ENCODE measurements at regions not wholly inside any gene's neighbourhood (a gene's known extent, or its start where the extent isn't known, plus 50 kb on each side); places are given as distances from the start of the nearest gene placed in this dataset.

DNA sequence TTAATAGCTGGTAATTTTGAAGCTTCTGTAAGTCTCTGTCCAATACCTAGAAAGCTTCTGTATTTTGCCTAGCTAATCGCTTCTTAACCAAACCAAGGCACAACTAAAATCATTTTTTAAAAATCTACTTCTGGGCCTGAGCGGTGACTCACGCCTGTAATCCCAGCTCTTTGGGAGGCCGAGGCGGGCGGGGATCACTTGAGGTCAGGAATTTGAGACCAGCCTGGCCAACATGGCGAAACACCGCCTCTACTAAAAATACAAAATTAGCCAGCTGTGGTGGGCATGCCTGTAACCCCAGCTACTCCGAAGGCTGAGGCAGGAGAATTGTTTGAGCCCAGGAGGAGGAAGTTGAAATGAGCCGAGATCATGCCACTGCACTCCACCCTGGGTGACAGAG lies 148.6 kb upstream of the FIGN start:
- TF ChIP-seq POLR2A (IDR thresholded peaks at IDR 0.05): no peak
- TF ChIP-seq, protein P1, sequence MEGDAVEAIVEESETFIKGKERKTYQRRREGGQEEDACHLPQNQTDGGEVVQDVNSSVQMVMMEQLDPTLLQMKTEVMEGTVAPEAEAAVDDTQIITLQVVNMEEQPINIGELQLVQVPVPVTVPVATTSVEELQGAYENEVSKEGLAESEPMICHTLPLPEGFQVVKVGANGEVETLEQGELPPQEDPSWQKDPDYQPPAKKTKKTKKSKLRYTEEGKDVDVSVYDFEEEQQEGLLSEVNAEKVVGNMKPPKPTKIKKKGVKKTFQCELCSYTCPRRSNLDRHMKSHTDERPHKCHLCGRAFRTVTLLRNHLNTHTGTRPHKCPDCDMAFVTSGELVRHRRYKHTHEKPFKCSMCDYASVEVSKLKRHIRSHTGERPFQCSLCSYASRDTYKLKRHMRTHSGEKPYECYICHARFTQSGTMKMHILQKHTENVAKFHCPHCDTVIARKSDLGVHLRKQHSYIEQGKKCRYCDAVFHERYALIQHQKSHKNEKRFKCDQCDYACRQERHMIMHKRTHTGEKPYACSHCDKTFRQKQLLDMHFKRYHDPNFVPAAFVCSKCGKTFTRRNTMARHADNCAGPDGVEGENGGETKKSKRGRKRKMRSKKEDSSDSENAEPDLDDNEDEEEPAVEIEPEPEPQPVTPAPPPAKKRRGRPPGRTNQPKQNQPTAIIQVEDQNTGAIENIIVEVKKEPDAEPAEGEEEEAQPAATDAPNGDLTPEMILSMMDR (IDR thresholded peaks at IDR 0.05): no peak

Data from lower leg skin (tissue), 3 donors.